ENCODE measurements at regions not wholly inside any gene's neighbourhood (a gene's known extent, or its start where the extent isn't known, plus 50 kb on each side); places are given as distances from the start of the nearest gene placed in this dataset.

GRCh38 chr3:110236976-110237610, 834.5 kb upstream of the NECTIN3 start:
- intact Hi-C loops (cut with micrococcal nuclease; ENCODE audit: unreplicated experiment): no loop called here

More at GRCh38 chr3:110236976-110237610, 834.5 kb upstream of the NECTIN3 start:
- WGBS (ENCODE audit: insufficient coverage, insufficient replicate concordance, low lambda C conversion rate, missing lambda C conversion rate): 31% methylated on average over 3 of the region's 3 CpGs
- no peak for ATAC-seq
- in situ Hi-C loops (cut with MboI): no loop called here
- Histone ChIP-seq H3K9me3 (replicated peaks; ENCODE audit: control insufficient read depth, insufficient read depth, low read length) (no peaks in the 10 kb centered on the region), H3K4me2 (ENCODE audit: control insufficient read depth, insufficient read depth) (no peak overlapping the region), H3K9ac (ENCODE audit: control insufficient read depth, insufficient read depth, low read length) (no peak overlapping the region), H3K79me2 (ENCODE audit: control insufficient read depth, insufficient read depth, low read length) (no peaks in the 10 kb centered on the region), H4K20me1 (ENCODE audit: control insufficient read depth, insufficient read depth) (no peaks in the 10 kb centered on the region), H3K27ac (ENCODE audit: control insufficient read depth, insufficient read depth) (no peak overlapping the region), H3K4me1 (ENCODE audit: control insufficient read depth, insufficient read depth, low read length) (no peaks in the 10 kb centered on the region), H3K36me3 (ENCODE audit: control insufficient read depth in 2 of 2, insufficient read depth in 2 of 2, low read length in 1 of 2) (no peaks in the 10 kb centered on the region), H2AFZ (ENCODE audit: control insufficient read depth, low read depth, low read length) (no peak overlapping the region), H3K4me3 (no peak overlapping the region), H3K27me3 (replicated peaks in 1 of 2; ENCODE audit: control insufficient read depth in 2 of 2, insufficient read depth in 2 of 2, low read length in 1 of 2) (no peaks in the 10 kb centered on the region)
- TF ChIP-seq SIN3A (IDR thresholded peaks at IDR 0.05; ENCODE audit: low read depth, low read length): no peak
- TF ChIP-seq FOS (IDR thresholded peaks at IDR 0.05; ENCODE audit: borderline replicate concordance, extremely low read depth, insufficient read length): no peak
- TF ChIP-seq ZBTB4 (CRISPR knock-in tag; IDR thresholded peaks at IDR 0.05): no peak
- no peak for TF ChIP-seq ZBED1 (IDR thresholded peaks at IDR 0.05; ENCODE audit: borderline replicate concordance)
- no peak for TF ChIP-seq SREBF1 (IDR thresholded peaks at IDR 0.05; ENCODE audit: low read length)
- TF ChIP-seq SIX5 (IDR thresholded peaks at IDR 0.05; ENCODE audit: low read depth, low read length, severe bottlenecking): no peak
- TF ChIP-seq CEBPZ (IDR thresholded peaks at IDR 0.05; ENCODE audit: low read depth, low read length): no peak
- TF ChIP-seq BCL3 (IDR thresholded peaks at IDR 0.05; ENCODE audit: borderline replicate concordance, insufficient read depth, low read depth, low read length, poor library complexity, severe bottlenecking): no peak
- TF ChIP-seq SPI1 (IDR thresholded peaks at IDR 0.05; ENCODE audit: borderline replicate concordance, insufficient read depth, low read depth, low read length): no peak
- TF ChIP-seq SUPT20H (IDR thresholded peaks at IDR 0.05; ENCODE audit: borderline replicate concordance, control insufficient read depth, low read depth, low read length): no peak
- TF ChIP-seq BRCA1 (IDR thresholded peaks at IDR 0.05; ENCODE audit: low read depth, low read length): no peak
- no peak for DNase-seq (ENCODE audit: low read depth, low spot score)
- FAIRE-seq: no peak
- POLR2A ChIA-PET: no interaction called here
- SMC1A ChIA-PET (ENCODE audit: uncharacterized antibody, unreplicated experiment): no interaction called here
- CTCF ChIA-PET: no interaction called here
- RAD21 ChIA-PET (ENCODE audit: unreplicated experiment): no interaction called here
- BruUV-seq (replicated peaks): no TSS peak

All from GM12878 (cell line).